ENCODE measurements at regions not wholly inside any gene's neighbourhood (a gene's known extent, or its start where the extent isn't known, plus 50 kb on each side); places are given as distances from the start of the nearest gene placed in this dataset.

GRCh38 chr2:176470713-176471112 is 201.5 kb downstream of the MTX2 start:
- DNase-seq: no peak
- Histone ChIP-seq H3K27ac (no peak overlapping the region), H3K27me3 (ENCODE audit: insufficient read depth, low read depth, severe bottlenecking) (peaks cover 21% of the 10 kb centered on the region), H3K4me3 (ENCODE audit: low read depth, low read length) (no peak overlapping the region), H3K36me3 (no peaks in the 10 kb centered on the region), H3K9me3 (ENCODE audit: severe bottlenecking) (no peaks in the 10 kb centered on the region)
- TF ChIP-seq CTCF (IDR thresholded peaks at IDR 0.05; ENCODE audit: low read depth, low read length): no peak

DNA sequence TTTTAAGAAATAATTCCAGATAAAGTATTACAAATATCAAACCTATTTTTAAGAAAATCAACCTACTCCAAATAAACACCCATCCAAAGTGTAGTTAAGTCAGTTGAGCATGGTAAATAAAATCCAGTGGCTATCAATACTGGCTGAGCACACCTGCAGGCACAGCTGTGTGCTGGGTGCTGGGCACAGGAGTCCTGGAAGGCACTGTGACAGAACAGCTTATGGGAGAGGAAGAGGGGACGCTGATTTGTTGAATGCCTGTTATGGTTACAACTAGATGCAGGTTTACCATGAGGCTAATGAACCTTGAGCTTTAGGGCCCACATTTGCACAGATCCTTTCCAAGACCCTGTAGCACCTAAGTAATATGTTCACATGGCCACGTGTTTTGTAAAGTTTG is 202.7 kb downstream of the MTX2 start:
- Histone ChIP-seq H3K27me3 (ENCODE audit: insufficient read depth, low read depth, severe bottlenecking) (peaks cover 12% of the 10 kb centered on the region), H3K9me3 (ENCODE audit: severe bottlenecking) (no peaks in the 10 kb centered on the region), H3K27ac (no peak overlapping the region), H3K36me3 (no peaks in the 10 kb centered on the region), H3K4me3 (ENCODE audit: low read depth, low read length) (no peak overlapping the region)
- DNase-seq: no peak
- no peak for TF ChIP-seq CTCF (IDR thresholded peaks at IDR 0.05; ENCODE audit: low read depth, low read length)

DNA sequence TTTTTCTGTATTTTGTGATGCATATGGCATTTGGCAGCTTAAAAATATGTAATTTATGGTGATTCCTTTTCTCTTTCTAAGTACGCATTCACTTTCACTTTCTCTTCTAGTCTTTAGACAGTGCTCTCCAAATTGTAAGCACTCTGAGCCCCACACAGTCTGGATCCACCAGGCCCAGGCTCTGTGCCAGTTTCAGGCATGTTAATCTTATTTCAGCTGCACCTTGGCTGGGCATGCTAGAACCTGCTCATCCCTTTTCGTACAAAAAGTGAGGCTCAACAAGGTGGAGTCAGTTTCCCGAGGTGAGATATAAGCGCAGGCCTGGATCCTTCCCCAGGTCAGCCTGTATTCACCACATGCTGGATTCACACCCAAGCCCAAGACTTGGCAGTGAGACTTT is 203.9 kb downstream of the MTX2 start:
- H3K4me3 ChIP-seq (ENCODE audit: low read depth, low read length): no peak overlapping the region
- H3K27me3 ChIP-seq (ENCODE audit: insufficient read depth, low read depth, severe bottlenecking): peaks cover 14% of the 10 kb centered on the region
- no peak for DNase-seq
- H3K27ac ChIP-seq: no peak overlapping the region
- H3K36me3 ChIP-seq: no peaks in the 10 kb centered on the region
- no peak for TF ChIP-seq CTCF (IDR thresholded peaks at IDR 0.05; ENCODE audit: low read depth, low read length)
- H3K9me3 ChIP-seq (ENCODE audit: severe bottlenecking): no peaks in the 10 kb centered on the region

DNA sequence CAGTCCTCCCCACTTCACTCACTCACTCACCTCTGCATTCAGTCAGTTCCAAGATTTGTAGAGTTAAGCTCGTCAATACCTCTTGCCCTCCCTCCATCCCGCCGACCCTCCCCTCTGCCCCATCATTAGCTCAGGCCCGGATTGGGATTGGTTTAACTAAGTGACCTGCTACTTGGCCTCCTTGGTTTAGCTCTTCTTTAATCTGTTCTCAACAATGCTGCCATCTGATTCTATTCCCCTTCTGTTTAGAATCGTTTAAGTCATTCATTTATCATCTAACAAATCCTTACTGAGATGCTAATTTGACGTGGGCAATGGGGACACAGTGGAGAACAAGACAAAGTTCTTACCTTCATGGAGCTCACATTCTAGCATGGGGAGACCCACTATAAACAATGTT is 204.6 kb downstream of the MTX2 start:
- TF ChIP-seq CTCF (IDR thresholded peaks at IDR 0.05; ENCODE audit: low read depth, low read length): no peak
- no peak overlapping the region for H3K4me3 ChIP-seq (ENCODE audit: low read depth, low read length)

GRCh38 chr2:176477336-176477735 is 208.1 kb downstream of the MTX2 start:
- no peak overlapping the region for H3K27ac ChIP-seq
- peaks cover 16% of the 10 kb centered on the region for H3K27me3 ChIP-seq (ENCODE audit: insufficient read depth, low read depth, severe bottlenecking)
- DNase-seq: no peak
- no peak overlapping the region for H3K4me3 ChIP-seq (ENCODE audit: low read depth, low read length)
- H3K36me3 ChIP-seq: no peaks in the 10 kb centered on the region
- TF ChIP-seq CTCF (IDR thresholded peaks at IDR 0.05; ENCODE audit: low read depth, low read length): no peak
- H3K9me3 ChIP-seq (ENCODE audit: severe bottlenecking): no peaks in the 10 kb centered on the region

More for the DNA sequence above, 204.6 kb downstream of the MTX2 start:
- Histone ChIP-seq H3K9me3 (ENCODE audit: severe bottlenecking) (no peaks in the 10 kb centered on the region), H3K27ac (no peak overlapping the region), H3K36me3 (no peaks in the 10 kb centered on the region), H3K27me3 (ENCODE audit: insufficient read depth, low read depth, severe bottlenecking) (peaks cover 14% of the 10 kb centered on the region)
- DNase-seq: no peak

DNA sequence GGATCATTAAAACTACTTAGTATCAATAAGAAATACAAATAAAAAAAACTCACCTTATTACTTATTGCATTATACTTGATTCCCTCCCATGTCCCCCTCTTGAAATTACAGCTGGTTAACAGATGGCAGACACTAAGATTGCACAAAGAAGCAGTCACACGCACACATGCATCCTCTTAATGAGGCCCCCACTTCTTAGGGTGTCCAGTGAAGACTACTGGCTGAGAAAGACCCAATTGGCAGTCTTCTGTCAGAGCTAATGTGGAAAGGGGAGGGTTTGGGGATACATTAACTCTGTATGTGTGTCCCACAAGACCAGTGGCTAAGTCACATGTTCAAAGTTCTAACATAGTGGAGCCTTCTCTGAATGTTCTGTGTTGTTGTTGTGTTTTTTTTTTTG is 210.7 kb downstream of the MTX2 start:
- Histone ChIP-seq H3K4me3 (ENCODE audit: low read depth, low read length) (no peak overlapping the region), H3K9me3 (ENCODE audit: severe bottlenecking) (no peaks in the 10 kb centered on the region), H3K27ac (no peak overlapping the region), H3K27me3 (ENCODE audit: insufficient read depth, low read depth, severe bottlenecking) (peaks cover 19% of the 10 kb centered on the region), H3K36me3 (no peaks in the 10 kb centered on the region)
- DNase-seq: no peak
- no peak for TF ChIP-seq CTCF (IDR thresholded peaks at IDR 0.05; ENCODE audit: low read depth, low read length)

Measured in WERI-Rb-1 (cell line).